ENCODE measurements at regions not wholly inside any gene's neighbourhood (a gene's known extent, or its start where the extent isn't known, plus 50 kb on each side); places are given as distances from the start of the nearest gene placed in this dataset.

DNA sequence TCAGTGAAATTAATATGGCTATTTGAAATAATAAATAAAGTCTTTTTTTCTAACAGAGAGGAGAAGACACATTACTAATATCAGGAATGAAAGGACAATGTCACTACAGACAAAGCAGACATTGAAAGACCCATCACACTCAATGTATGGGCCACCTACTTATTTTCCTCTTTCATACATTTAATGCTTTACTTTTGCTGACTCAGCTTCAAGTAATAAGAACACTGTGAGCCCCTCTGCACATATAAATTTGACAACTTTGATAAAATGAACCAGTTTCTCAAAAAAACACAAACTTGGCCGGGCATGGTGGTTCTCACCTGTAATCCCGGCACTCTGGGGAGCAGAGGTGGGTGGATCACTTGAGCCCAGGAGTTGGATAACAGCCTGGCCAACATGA is 664.2 kb upstream of the COBL start:
- Mint-ChIP-seq H3K4me3 (ENCODE audit: unreplicated experiment) (no peak overlapping the region), H3K9me3 (ENCODE audit: unreplicated experiment) (no peaks in the 10 kb centered on the region), H3K36me3 (ENCODE audit: unreplicated experiment) (no peaks in the 10 kb centered on the region), H3K27me3 (ENCODE audit: unreplicated experiment) (no peaks in the 10 kb centered on the region), H3K4me1 (ENCODE audit: low read depth, unreplicated experiment) (no peaks in the 10 kb centered on the region), H3K27ac (ENCODE audit: unreplicated experiment) (no peak overlapping the region)
- no peak for DNase-seq
- TF ChIP-seq, protein P1, sequence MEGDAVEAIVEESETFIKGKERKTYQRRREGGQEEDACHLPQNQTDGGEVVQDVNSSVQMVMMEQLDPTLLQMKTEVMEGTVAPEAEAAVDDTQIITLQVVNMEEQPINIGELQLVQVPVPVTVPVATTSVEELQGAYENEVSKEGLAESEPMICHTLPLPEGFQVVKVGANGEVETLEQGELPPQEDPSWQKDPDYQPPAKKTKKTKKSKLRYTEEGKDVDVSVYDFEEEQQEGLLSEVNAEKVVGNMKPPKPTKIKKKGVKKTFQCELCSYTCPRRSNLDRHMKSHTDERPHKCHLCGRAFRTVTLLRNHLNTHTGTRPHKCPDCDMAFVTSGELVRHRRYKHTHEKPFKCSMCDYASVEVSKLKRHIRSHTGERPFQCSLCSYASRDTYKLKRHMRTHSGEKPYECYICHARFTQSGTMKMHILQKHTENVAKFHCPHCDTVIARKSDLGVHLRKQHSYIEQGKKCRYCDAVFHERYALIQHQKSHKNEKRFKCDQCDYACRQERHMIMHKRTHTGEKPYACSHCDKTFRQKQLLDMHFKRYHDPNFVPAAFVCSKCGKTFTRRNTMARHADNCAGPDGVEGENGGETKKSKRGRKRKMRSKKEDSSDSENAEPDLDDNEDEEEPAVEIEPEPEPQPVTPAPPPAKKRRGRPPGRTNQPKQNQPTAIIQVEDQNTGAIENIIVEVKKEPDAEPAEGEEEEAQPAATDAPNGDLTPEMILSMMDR (IDR thresholded peaks at IDR 0.05; ENCODE audit: partially characterized antibody, unreplicated experiment) = no peak

DNA sequence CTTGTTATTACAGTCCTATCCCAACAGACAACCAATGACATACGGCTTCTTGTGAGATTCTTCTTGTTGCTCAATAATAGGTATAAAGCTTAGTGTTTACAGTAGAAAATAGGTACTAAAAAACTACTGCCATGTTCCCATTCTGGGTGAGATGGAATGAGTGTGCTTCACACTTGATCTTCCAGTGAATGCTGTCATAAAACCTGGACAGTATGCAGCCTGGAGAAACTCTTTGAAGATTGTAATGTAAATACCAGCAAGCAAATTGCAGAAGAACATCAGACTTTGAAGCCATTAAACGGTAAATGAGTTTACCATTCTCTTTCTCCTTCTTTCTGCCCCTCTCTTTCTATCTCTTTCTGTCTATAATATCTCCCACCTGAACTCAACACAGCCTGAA is 663.7 kb upstream of the COBL start:
- no peak for DNase-seq
- Mint-ChIP-seq H3K4me1 (ENCODE audit: low read depth, unreplicated experiment) (no peaks in the 10 kb centered on the region), H3K36me3 (ENCODE audit: unreplicated experiment) (no peaks in the 10 kb centered on the region), H3K27ac (ENCODE audit: unreplicated experiment) (no peak overlapping the region), H3K9me3 (ENCODE audit: unreplicated experiment) (no peaks in the 10 kb centered on the region), H3K4me3 (ENCODE audit: unreplicated experiment) (no peak overlapping the region), H3K27me3 (ENCODE audit: unreplicated experiment) (no peaks in the 10 kb centered on the region)
- TF ChIP-seq, protein P1 (IDR thresholded peaks at IDR 0.05; ENCODE audit: partially characterized antibody, unreplicated experiment) = no peak

DNA sequence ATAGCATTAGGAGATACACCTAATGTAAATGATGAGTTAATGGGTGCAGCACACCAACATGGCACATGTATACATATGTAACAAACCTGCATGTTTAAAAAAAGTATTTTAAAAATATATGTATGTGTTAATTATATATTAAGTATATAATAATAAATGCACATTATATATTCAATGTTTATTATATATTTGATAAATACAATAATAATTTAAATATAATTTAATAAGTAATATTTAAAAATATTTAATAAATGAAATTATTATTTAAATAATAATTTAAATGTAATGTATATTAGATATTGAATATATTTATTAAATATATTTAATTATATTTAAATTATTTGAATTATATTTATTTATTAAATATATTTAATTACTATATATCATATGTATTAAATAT is 661.3 kb upstream of the COBL start:
- no peak overlapping the region for H3K4me3 Mint-ChIP-seq (ENCODE audit: unreplicated experiment)
- H3K9me3 Mint-ChIP-seq (ENCODE audit: unreplicated experiment) = no peaks in the 10 kb centered on the region
- H3K27ac Mint-ChIP-seq (ENCODE audit: unreplicated experiment) = no peak overlapping the region
- H3K36me3 Mint-ChIP-seq (ENCODE audit: unreplicated experiment) = no peaks in the 10 kb centered on the region
- DNase-seq = no peak
- no peaks in the 10 kb centered on the region for H3K27me3 Mint-ChIP-seq (ENCODE audit: unreplicated experiment)
- H3K4me1 Mint-ChIP-seq (ENCODE audit: low read depth, unreplicated experiment) = no peaks in the 10 kb centered on the region
- TF ChIP-seq, protein P1 (IDR thresholded peaks at IDR 0.05; ENCODE audit: partially characterized antibody, unreplicated experiment) = no peak

DNA sequence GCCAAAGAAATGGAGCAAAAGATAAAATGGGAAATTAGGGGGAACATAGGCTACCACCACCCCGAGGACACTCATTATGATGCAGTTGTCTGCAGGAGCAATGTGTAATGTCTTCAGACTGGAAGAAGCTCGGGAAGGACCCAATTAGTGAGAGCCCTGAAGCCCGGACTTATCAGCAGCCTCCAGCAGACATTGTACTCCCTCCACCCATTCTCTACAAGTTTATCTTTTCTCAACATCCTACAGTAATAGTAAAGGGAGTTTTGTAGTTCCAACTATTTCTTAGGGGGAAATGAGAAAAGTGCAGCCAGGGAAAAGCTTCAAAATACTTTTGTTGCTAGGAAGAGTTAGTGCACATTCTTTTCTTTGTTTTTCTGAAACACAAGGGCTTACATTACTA is 657.3 kb upstream of the COBL start:
- Mint-ChIP-seq H3K4me1 (ENCODE audit: low read depth, unreplicated experiment) (no peaks in the 10 kb centered on the region), H3K9me3 (ENCODE audit: unreplicated experiment) (no peaks in the 10 kb centered on the region), H3K36me3 (ENCODE audit: unreplicated experiment) (no peaks in the 10 kb centered on the region), H3K27ac (ENCODE audit: unreplicated experiment) (no peak overlapping the region), H3K27me3 (ENCODE audit: unreplicated experiment) (no peaks in the 10 kb centered on the region), H3K4me3 (ENCODE audit: unreplicated experiment) (no peak overlapping the region)
- TF ChIP-seq, protein P1 (IDR thresholded peaks at IDR 0.05; ENCODE audit: partially characterized antibody, unreplicated experiment) = no peak
- no peak for DNase-seq

DNA sequence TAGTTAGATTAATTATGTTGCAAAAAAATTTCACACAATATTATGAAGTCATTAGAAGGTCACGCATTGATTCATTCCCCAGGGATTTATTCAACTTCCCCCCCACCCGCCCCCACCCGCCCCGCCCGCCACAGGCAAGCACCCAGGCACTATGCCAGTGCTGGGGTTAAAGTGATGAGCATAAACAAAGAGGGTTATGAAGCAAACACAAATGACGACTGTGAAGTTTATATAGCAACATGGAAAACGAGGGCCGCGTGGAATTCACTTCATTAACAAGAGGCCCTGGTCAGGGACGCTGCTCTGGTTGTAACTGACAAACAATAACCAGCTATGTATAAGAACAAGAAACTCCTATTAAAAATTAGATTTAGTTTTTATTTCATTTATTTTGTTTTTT is 656.5 kb upstream of the COBL start:
- no peaks in the 10 kb centered on the region for H3K36me3 Mint-ChIP-seq (ENCODE audit: unreplicated experiment)
- no peak overlapping the region for H3K27ac Mint-ChIP-seq (ENCODE audit: unreplicated experiment)

More for the DNA sequence above, 656.5 kb upstream of the COBL start:
- TF ChIP-seq, protein P1 (IDR thresholded peaks at IDR 0.05; ENCODE audit: partially characterized antibody, unreplicated experiment) = no peak
- H3K4me1 Mint-ChIP-seq (ENCODE audit: low read depth, unreplicated experiment) = no peaks in the 10 kb centered on the region
- no peak overlapping the region for H3K4me3 Mint-ChIP-seq (ENCODE audit: unreplicated experiment)
- no peak for DNase-seq
- no peaks in the 10 kb centered on the region for H3K27me3 Mint-ChIP-seq (ENCODE audit: unreplicated experiment)
- no peaks in the 10 kb centered on the region for H3K9me3 Mint-ChIP-seq (ENCODE audit: unreplicated experiment)
